HEK293 (cell line): ENCODE measurements at regions not wholly inside any gene's neighbourhood (a gene's known extent, or its start where the extent isn't known, plus 50 kb on each side); places are given as distances from the start of the nearest gene placed in this dataset.
A peak's percentile ranks its signal among the peaks of the same experiment; 100 is the strongest.

Source experiments
- CTCF ChIA-PET: fragments of 350-600 bp; formaldehyde crosslinking; extraction: SDS; loops from one replicate; lab custom pipeline; 2021; ENCODE audit warnings: antibody characterized with exemption; lab: Yijun Ruan, JAX
- POLR2A ChIA-PET: fragments of 300-600 bp; formaldehyde crosslinking; extraction: SDS; loops from one replicate; lab custom pipeline; 2020; ENCODE audit warnings: antibody characterized with exemption, inconsistent platforms; lab: Yijun Ruan, JAX
- H3K27ac ChIP-seq: fragments of 200-500 bp; sonication (Bioruptor generic); 2 replicates; pipeline ENCODE4 v1.5.1; 2014; ENCODE audit warnings: low read depth, low read length, control low read depth, inconsistent platforms; ENCODE audit errors: extremely low read depth
- H3K36me3 ChIP-seq, 2 experiments: fragments of 200-500 bp in 1 of 2; sonication (Bioruptor generic) in 1 of 2; 1 replicate in 1 of 2; 2 replicates in 1 of 2; pipeline ENCODE4 v1.5.1; 2014 to 2017; ENCODE audit warnings: inconsistent platforms in 2 of 2, low read length in 2 of 2; ENCODE audit not compliant: control insufficient read depth in 2 of 2, insufficient read depth in 1 of 2
- H3K4me1 ChIP-seq: fragments of 200-500 bp; sonication (Bioruptor generic); 2 replicates; pipeline ENCODE4 v1.5.1; 2014; ENCODE audit warnings: mild to moderate bottlenecking, low read length, inconsistent platforms; ENCODE audit not compliant: control insufficient read depth, insufficient read depth
- H3K4me3 ChIP-seq: 2 replicates; pipeline ENCODE4 v1.5.1; 2011; ENCODE audit warnings: low read depth, mild to moderate bottlenecking, control low read depth, low read length, moderate library complexity
- H3K9me3 ChIP-seq: fragments of 200-500 bp; sonication (Bioruptor generic); 2 replicates; pipeline ENCODE4 v1.5.1; 2014; ENCODE audit warnings: low read depth, low read length, inconsistent platforms; ENCODE audit not compliant: control insufficient read depth, insufficient read depth
- BCL11B ChIP-seq: fragments of 450-650 bp; formaldehyde crosslinking; IDR thresholded peaks from 2 replicates; pipeline ENCODE4 v1.5.1; 2016; ENCODE audit warnings: low read depth, missing biosample characterization, missing genetic modification characterization
- KLF1 ChIP-seq: fragments of 450-650 bp; formaldehyde crosslinking; IDR thresholded peaks from 2 replicates; pipeline ENCODE4 v1.5.1; 2016; ENCODE audit warnings: missing biosample characterization, missing genetic modification characterization
- TRIM28 ChIP-seq: IDR thresholded peaks from 2 replicates; pipeline ENCODE4 v1.6.1; 2011; ENCODE audit warnings: low read length, control low read depth, borderline replicate concordance
- ZBTB7A ChIP-seq: fragments of 450-650 bp; formaldehyde crosslinking; IDR thresholded peaks from 2 replicates; pipeline ENCODE4 v1.5.1; 2016; ENCODE audit warnings: low read depth, missing biosample characterization, missing genetic modification characterization
- ZNF114 ChIP-seq: fragments of 450-650 bp; formaldehyde crosslinking; IDR thresholded peaks from 2 replicates; pipeline ENCODE4 v1.5.0; 2017; ENCODE audit warnings: missing biosample characterization, missing genetic modification characterization
- ZNF140 ChIP-seq: fragments of 450-650 bp; formaldehyde crosslinking; IDR thresholded peaks from 2 replicates; pipeline ENCODE4 v1.5.1; 2016; ENCODE audit warnings: missing biosample characterization, missing genetic modification characterization
- ZNF2 ChIP-seq: fragments of 450-650 bp; formaldehyde crosslinking; IDR thresholded peaks from 2 replicates; pipeline ENCODE4 v1.5.1; 2016; ENCODE audit warnings: missing biosample characterization, missing genetic modification characterization
- ZNF23 ChIP-seq: fragments of 450-650 bp; formaldehyde crosslinking; IDR thresholded peaks from 2 replicates; pipeline ENCODE4 v1.5.1; 2016; ENCODE audit warnings: missing biosample characterization, missing genetic modification characterization, borderline replicate concordance
- ZNF24 ChIP-seq: fragments of 450-650 bp; formaldehyde crosslinking; IDR thresholded peaks from 2 replicates; pipeline ENCODE4 v1.5.1; 2016; ENCODE audit warnings: missing biosample characterization, missing genetic modification characterization
- ZNF292 ChIP-seq: fragments of 450-650 bp; formaldehyde crosslinking; IDR thresholded peaks from 2 replicates; pipeline ENCODE4 v1.5.1; 2016; ENCODE audit warnings: low read depth, missing biosample characterization, missing genetic modification characterization, borderline replicate concordance
- ZNF311 ChIP-seq: fragments of 450-650 bp; formaldehyde crosslinking; IDR thresholded peaks from 2 replicates; pipeline ENCODE4 v1.5.1; 2017; ENCODE audit warnings: missing biosample characterization, missing genetic modification characterization, borderline replicate concordance
- ZNF529 ChIP-seq: fragments of 450-650 bp; formaldehyde crosslinking; IDR thresholded peaks from 2 replicates; pipeline ENCODE4 v1.5.1; 2017; ENCODE audit warnings: missing genetic modification characterization, missing biosample characterization; ENCODE audit not compliant: insufficient replicate concordance
- ZNF544 ChIP-seq: fragments of 450-650 bp; formaldehyde crosslinking; IDR thresholded peaks from 2 replicates; pipeline ENCODE4 v1.5.0; 2017; ENCODE audit warnings: missing biosample characterization, missing genetic modification characterization
- ZNF549 ChIP-seq: fragments of 450-650 bp; IDR thresholded peaks from 2 replicates; pipeline ENCODE4 v1.5.1; 2018; ENCODE audit warnings: missing biosample characterization, missing genetic modification characterization, mild to moderate bottlenecking, inconsistent platforms, moderate library complexity
- ZNF658 ChIP-seq: fragments of 450-650 bp; formaldehyde crosslinking; IDR thresholded peaks from 2 replicates; pipeline ENCODE4; 2016; ENCODE audit warnings: missing biosample characterization, missing genetic modification characterization
- ZNF677 ChIP-seq: fragments of 450-650 bp; IDR thresholded peaks from 2 replicates; pipeline ENCODE4 v1.5.0; 2018; ENCODE audit warnings: missing biosample characterization, mild to moderate bottlenecking, missing genetic modification characterization, moderate library complexity
- ZNF776 ChIP-seq: fragments of 450-650 bp; formaldehyde crosslinking; IDR thresholded peaks from 2 replicates; pipeline ENCODE4 v1.5.0; 2017; ENCODE audit warnings: missing biosample characterization, missing genetic modification characterization, borderline replicate concordance
- ZNF791 ChIP-seq: fragments of 450-650 bp; formaldehyde crosslinking; IDR thresholded peaks from 2 replicates; pipeline ENCODE4 v1.5.1; 2016; ENCODE audit warnings: missing biosample characterization, missing genetic modification characterization
- TF ChIP-seq, protein P1 (sequence below): fragments of 450-650 bp; formaldehyde crosslinking; IDR thresholded peaks from 2 replicates; pipeline ENCODE4 v1.5.1; 2016; ENCODE audit warnings: missing biosample characterization, missing genetic modification characterization
- TF ChIP-seq, protein P2 (sequence below): fragments of 450-650 bp; formaldehyde crosslinking; IDR thresholded peaks from 2 replicates; pipeline ENCODE4 v1.5.1; 2016; ENCODE audit warnings: missing biosample characterization, missing genetic modification characterization
- TF ChIP-seq, protein P3 (sequence below): fragments of 450-650 bp; formaldehyde crosslinking; IDR thresholded peaks from 2 replicates; pipeline ENCODE4 v1.5.1; 2016; ENCODE audit warnings: missing biosample characterization, missing genetic modification characterization

DNA sequence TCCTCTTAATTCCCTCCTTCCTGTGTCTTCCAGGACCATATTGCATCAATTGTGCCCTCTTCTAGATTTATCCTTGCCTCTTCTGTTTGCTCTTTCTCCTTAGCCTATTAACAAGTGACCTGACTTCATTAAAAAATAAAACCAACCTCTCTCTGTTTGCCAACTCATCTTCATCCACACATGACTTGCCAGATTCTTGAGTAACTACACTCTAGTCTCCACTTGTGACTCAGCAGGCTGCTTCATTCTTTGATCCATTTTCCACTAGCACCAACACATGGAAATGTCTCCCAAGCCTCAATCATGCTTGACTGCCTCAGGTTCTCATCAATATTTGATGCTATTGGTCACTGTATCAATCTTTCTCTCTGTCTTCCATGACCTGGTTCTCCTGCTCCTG lies 492.4 kb upstream of the TMPO start:
- TF ChIP-seq ZNF529 (tag by site-specific recombination) (no peak), KLF1 (tag by site-specific recombination) (no peak)
- CTCF ChIA-PET, result no interaction called here

DNA sequence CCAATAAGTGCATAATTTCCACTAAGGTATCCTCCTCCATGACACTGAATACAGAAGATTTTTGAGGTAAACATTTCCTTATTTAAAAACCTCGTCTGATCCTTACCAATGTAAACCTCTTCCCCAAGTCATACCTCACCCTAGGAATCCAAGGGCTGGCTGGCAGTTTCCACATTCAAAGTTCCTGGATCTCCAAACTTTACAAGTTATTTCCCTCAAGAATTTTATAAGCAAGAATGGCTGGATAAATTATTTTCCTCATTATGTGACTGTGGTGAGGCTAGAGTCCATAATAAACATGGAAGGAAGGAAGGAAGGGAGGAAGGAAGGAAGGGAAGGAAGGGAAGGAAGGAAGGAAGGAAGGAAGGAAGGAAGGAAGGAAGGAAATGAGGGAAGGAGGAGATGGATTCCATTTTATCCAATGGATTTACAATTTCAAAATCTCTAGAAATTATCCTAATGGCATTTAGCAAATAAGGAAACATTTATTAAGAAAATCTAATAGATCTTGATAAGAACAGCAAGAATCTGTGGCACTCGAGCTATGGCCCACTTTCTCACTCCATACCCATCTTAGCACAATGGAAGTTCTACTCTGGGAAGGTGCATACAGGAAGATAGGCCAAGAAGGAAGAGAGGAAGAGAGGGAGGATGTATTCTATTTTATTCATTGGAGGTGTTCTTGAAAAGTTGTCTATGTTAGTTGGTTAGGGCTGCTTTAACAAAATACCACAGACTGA lies 477.8 kb upstream of the TMPO start:
- Histone ChIP-seq H3K4me3 (no peak overlapping the region), H3K9me3 (no peaks in the 10 kb centered on the region; the same call in 1 of the 2 replicates), H3K27ac (no peak overlapping the region)
- CTCF ChIA-PET, result interaction anchor here (0.6 kb wide), 1 partner anchor 1109 kb away, joined by 3 read pairs; no protein-coding TSS in a partner anchor
- TF ChIP-seq ZNF677, result peak; percentile 15; the same call in 1 of the 2 replicates
- TF ChIP-seq ZNF24, result no peak
- no peak for TF ChIP-seq ZNF658 (tag by site-specific recombination)
- TF ChIP-seq BCL11B (tag by site-specific recombination), result no peak
- TF ChIP-seq ZNF114 (tag by site-specific recombination), result no peak
- no peak for TF ChIP-seq ZNF544 (tag by site-specific recombination)
- TF ChIP-seq ZNF23 (tag by site-specific recombination), result no peak
- TF ChIP-seq, protein P1, sequence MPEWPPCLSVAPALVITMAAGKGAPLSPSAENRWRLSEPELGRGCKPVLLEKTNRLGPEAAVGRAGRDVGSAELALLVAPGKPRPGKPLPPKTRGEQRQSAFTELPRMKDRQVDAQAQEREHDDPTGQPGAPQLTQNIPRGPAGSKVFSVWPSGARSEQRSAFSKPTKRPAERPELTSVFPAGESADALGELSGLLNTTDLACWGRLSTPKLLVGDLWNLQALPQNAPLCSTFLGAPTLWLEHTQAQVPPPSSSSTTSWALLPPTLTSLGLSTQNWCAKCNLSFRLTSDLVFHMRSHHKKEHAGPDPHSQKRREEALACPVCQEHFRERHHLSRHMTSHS, result no peak
- TF ChIP-seq ZNF776 (tag by site-specific recombination), result no peak
- TF ChIP-seq, all 188 proteins: peak for 1
- POLR2A ChIA-PET, result no interaction called here
- Histone ChIP-seq H3K36me3 (no peaks in the 10 kb centered on the region), H3K4me1 (no peaks in the 10 kb centered on the region)

More for the DNA sequence above, 492.4 kb upstream of the TMPO start:
- H3K4me3 ChIP-seq, result no peak overlapping the region
- no peaks in the 10 kb centered on the region for H3K9me3 ChIP-seq
- H3K4me1 ChIP-seq, result no peaks in the 10 kb centered on the region
- POLR2A ChIA-PET, result no interaction called here
- no peaks in the 10 kb centered on the region for H3K36me3 ChIP-seq
- no peak overlapping the region for H3K27ac ChIP-seq

DNA sequence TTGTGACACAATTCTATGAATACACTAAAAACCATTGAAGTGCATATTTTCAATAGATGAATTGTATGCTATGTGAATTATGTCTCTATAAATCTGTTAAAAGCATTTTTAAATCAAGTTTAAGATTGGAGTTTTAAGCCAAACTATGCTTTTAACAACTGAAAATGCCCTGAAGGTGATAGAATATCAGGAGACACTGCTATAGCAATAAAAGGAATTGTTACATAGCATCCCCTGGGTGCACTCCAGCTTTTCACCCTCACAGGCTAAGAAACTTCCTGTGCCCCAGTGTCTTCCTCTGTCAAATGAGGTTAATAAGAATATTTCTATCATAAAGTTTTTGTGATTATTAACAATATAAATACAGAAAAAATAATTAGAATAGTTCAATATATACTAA lies 472.7 kb upstream of the TMPO start:
- no peaks in the 10 kb centered on the region for H3K36me3 ChIP-seq
- no peaks in the 10 kb centered on the region for H3K4me1 ChIP-seq
- H3K4me3 ChIP-seq, result no peak overlapping the region
- ChIA-PET CTCF (no interaction called here), POLR2A (no interaction called here)
- no peak overlapping the region for H3K27ac ChIP-seq
- H3K9me3 ChIP-seq, result no peaks in the 10 kb centered on the region; the same call in 1 of the 2 replicates
- TF ChIP-seq, protein P2, sequence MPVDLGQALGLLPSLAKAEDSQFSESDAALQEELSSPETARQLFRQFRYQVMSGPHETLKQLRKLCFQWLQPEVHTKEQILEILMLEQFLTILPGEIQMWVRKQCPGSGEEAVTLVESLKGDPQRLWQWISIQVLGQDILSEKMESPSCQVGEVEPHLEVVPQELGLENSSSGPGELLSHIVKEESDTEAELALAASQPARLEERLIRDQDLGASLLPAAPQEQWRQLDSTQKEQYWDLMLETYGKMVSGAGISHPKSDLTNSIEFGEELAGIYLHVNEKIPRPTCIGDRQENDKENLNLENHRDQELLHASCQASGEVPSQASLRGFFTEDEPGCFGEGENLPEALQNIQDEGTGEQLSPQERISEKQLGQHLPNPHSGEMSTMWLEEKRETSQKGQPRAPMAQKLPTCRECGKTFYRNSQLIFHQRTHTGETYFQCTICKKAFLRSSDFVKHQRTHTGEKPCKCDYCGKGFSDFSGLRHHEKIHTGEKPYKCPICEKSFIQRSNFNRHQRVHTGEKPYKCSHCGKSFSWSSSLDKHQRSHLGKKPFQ (tag by site-specific recombination), result no peak
- TF ChIP-seq ZNF311 (tag by site-specific recombination) (no peak), ZNF791 (no peak), TRIM28 (no peak), ZNF2 (tag by site-specific recombination) (no peak), ZNF140 (tag by site-specific recombination) (no peak), ZNF292 (tag by site-specific recombination) (no peak), ZNF677 (no peak), ZNF549 (tag by site-specific recombination) (no peak), ZBTB7A (no peak)
- TF ChIP-seq, protein P3, sequence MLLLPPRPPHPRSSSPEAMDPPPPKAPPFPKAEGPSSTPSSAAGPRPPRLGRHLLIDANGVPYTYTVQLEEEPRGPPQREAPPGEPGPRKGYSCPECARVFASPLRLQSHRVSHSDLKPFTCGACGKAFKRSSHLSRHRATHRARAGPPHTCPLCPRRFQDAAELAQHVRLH (tag by site-specific recombination), result no peak
